EL (cell line): ENCODE measurements at regions not wholly inside any gene's neighbourhood (a gene's known extent, or its start where the extent isn't known, plus 50 kb on each side); places are given as distances from the start of the nearest gene placed in this dataset.

Source experiments
- DNase-seq: peaks from one replicate; pipeline ENCODE4 v3.0.0-alpha.2; 2016

- DNase-seq, result no peak
These were observed 192.8 kb upstream of the GDF10 start for GRCh38 chr10:47107007-47107747.

- no peak for DNase-seq
These were observed 190.1 kb upstream of the GDF10 start for GRCh38 chr10:47109906-47110305.

GRCh38 chr10:47111329-47111862, 188.6 kb upstream of the GDF10 start:
- no peak for DNase-seq

- DNase-seq, result no peak
These were observed 187.4 kb upstream of the GDF10 start for GRCh38 chr10:47112612-47113011.

GRCh38 chr10:47113907-47114500, 186.0 kb upstream of the GDF10 start:
- no peak for DNase-seq

GRCh38 chr10:47114680-47115186, 185.3 kb upstream of the GDF10 start:
- no peak for DNase-seq

- no peak for DNase-seq
These were observed 184.7 kb upstream of the GDF10 start for GRCh38 chr10:47115322-47115721.

GRCh38 chr10:47116445-47116844, 183.6 kb upstream of the GDF10 start:
- peak; percentile 21 for DNase-seq

- DNase-seq, result no peak
These were observed 181.7 kb upstream of the GDF10 start for GRCh38 chr10:47118326-47118725.

- DNase-seq, result peak; percentile 15
These were observed 178.7 kb upstream of the GDF10 start for GRCh38 chr10:47121336-47121735.

- DNase-seq, result no peak
These were observed 176.2 kb upstream of the GDF10 start for GRCh38 chr10:47123716-47124288.

GRCh38 chr10:47127188-47127785, 172.7 kb upstream of the GDF10 start:
- DNase-seq, result no peak

GRCh38 chr10:47130491-47130890, 169.5 kb upstream of the GDF10 start:
- DNase-seq, result no peak

- no peak for DNase-seq
These were observed 166.0 kb upstream of the GDF10 start for GRCh38 chr10:47133871-47134570.

- DNase-seq, result no peak
These were observed 163.1 kb upstream of the GDF10 start for GRCh38 chr10:47136866-47137265.

GRCh38 chr10:47137311-47137851, 162.6 kb upstream of the GDF10 start:
- peak; percentile 92 for DNase-seq

GRCh38 chr10:47139121-47139520, 160.9 kb upstream of the GDF10 start:
- DNase-seq, result no peak

GRCh38 chr10:47140761-47141348, 159.1 kb upstream of the GDF10 start:
- no peak for DNase-seq

GRCh38 chr10:47141349-47141748, 158.6 kb upstream of the GDF10 start:
- no peak for DNase-seq

GRCh38 chr10:47143072-47143471, 156.9 kb upstream of the GDF10 start:
- DNase-seq, result peak; percentile 11

GRCh38 chr10:47143473-47143872, 156.5 kb upstream of the GDF10 start:
- no peak for DNase-seq

GRCh38 chr10:47144525-47144924, 155.5 kb upstream of the GDF10 start:
- DNase-seq, result no peak
